Testis (tissue), 2 donors: ENCODE measurements at regions not wholly inside any gene's neighbourhood (a gene's known extent, or its start where the extent isn't known, plus 50 kb on each side); places are given as distances from the start of the nearest gene placed in this dataset.

ENCODE experiments used
- DNase-seq: peaks from one replicate; pipeline ENCODE4 v3.0.0-alpha.2; 2019
- H3K27ac ChIP-seq, 2 donors: fragments of 200-600 bp; sonication (generic); one replicate each; pipeline ENCODE4 v1.5.1; 2019
- H3K27me3 ChIP-seq: fragments of 200-600 bp; sonication (generic); one replicate; pipeline ENCODE4 v1.5.1; 2019
- H3K36me3 ChIP-seq: fragments of 200-600 bp; sonication (generic); one replicate; pipeline ENCODE4 v1.5.1; 2017; ENCODE audit warnings: low read depth; ENCODE audit errors: missing control alignments
- H3K4me1 ChIP-seq: fragments of 200-600 bp; sonication (generic); one replicate; pipeline ENCODE4 v1.5.1; 2019
- H3K4me3 ChIP-seq, 2 donors: fragments of 200-600 bp; sonication (generic); one replicate each; pipeline ENCODE4 v1.5.1; 2017 to 2019
- H3K9me3 ChIP-seq: fragments of 200-600 bp; sonication (generic); one replicate; pipeline ENCODE4 v1.5.1; 2017
- CTCF ChIP-seq, 3 experiments: fragments of 450-650 bp in 2 of 3; fragments of 200-600 bp in 1 of 3; sonication (generic) in 1 of 3; IDR thresholded peaks; one replicate each; pipeline ENCODE4 v1.5.1; 2016 to 2019; ENCODE audit warnings: antibody characterized with exemption in 3 of 3, mild to moderate bottlenecking in 2 of 3, moderate library complexity in 1 of 3
- POLR2A ChIP-seq: fragments of 450-650 bp; IDR thresholded peaks from one replicate; pipeline ENCODE4 v1.6.1; 2017; ENCODE audit warnings: antibody characterized with exemption, mild to moderate bottlenecking, moderate library complexity
- WGBS, 2 donors: methylation state at CpG; one replicate each; pipeline ENCODE4 v1.1.5; 2018; 5-methylcytosine and 5-hydroxymethylcytosine counted together
- intact Hi-C: fragments of 100-400 bp; cut with DNase I; formaldehyde crosslinking; loops from one replicate; pipeline ENCODE4 v1.15.1; 2023; ENCODE audit warnings: low total_unique reads

- Histone ChIP-seq H3K36me3 (no peaks in the 10 kb centered on the region), H3K4me1 (no peaks in the 10 kb centered on the region), H3K27ac (no peak overlapping the region), H3K9me3 (no peaks in the 10 kb centered on the region), H3K4me3 (no peak overlapping the region), H3K27me3 (no peaks in the 10 kb centered on the region)
- intact Hi-C loops: no loop called here
- DNase-seq: no peak
- TF ChIP-seq CTCF (IDR thresholded peaks at IDR 0.05): no peak
- TF ChIP-seq POLR2A: no peak
- WGBS, 2 donors: 88 to 94% methylated on average over 4 of the region's 4 CpGs
Observed at GRCh38 chr2:59093571-59093970, 852.4 kb upstream of the FANCL start.

DNA sequence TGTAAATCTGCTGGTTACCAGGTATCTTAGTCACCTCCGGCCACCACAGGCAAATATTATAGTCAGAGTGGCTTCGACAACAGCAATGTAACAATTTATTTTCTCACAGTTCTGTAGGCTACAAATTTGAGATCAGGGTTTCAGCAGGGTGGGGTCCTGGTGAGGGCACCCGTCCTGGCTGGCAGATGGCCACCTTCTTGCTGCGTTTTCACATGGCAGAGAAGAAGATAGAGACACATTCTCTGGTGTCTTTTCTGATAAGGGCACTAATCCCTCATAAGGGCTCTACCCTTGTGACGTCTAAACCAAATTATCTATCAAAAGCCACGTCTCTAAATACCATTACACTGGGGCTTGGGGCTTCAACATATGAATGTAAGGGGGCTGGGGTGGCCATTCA is 843.2 kb upstream of the FANCL start:
- no peak for TF ChIP-seq CTCF (IDR thresholded peaks at IDR 0.05)
- no peak for TF ChIP-seq POLR2A
- Histone ChIP-seq H3K9me3 (no peaks in the 10 kb centered on the region), H3K4me1 (no peaks in the 10 kb centered on the region), H3K4me3 (no peak overlapping the region), H3K27me3 (no peaks in the 10 kb centered on the region), H3K36me3 (no peaks in the 10 kb centered on the region), H3K27ac (no peak overlapping the region)
- intact Hi-C loops: no loop called here
- WGBS, 2 donors: 56 to 61% methylated on average over 6 of the region's 6 CpGs
- DNase-seq: no peak

DNA sequence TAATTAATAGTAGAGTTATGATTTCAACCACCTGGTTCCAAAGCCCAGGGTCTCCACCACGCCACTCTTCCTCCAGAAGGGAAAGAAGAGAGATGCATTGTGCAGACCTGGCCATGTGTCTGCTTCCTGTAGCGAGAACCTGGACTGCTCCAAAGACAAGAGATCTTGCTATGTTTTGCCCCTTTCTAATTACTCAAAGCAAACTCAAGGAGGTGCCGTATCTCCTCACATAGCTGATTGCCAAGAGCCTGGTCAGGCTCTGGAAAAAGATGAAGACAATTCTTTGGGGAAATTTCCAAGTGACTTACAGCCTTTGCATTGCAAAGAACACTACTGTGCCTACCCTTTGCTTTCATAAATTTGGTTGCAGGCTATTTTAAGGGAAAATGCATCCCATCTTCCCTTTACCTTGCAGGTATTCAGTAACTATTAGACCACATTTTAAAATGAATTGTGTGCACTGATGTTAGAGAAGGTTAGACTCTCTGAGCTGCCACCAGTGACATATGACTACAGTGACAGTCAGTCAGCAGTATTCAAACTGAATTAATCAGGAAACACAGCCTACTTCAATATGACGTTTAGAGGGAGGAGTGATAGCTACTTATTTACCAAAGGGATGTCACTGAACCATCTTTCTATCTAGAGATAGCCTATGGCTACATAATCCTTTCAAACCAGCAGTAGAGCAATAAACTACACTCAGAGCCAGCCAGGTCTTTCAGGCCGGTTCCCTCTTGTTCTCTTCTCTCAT is 842.1 kb upstream of the FANCL start:
- intact Hi-C loops: no loop called here
- H3K4me1 ChIP-seq: no peaks in the 10 kb centered on the region
- 74 to 84% methylated on average over 5 of the region's 5 CpGs for WGBS, 2 donors
- TF ChIP-seq CTCF (IDR thresholded peaks at IDR 0.05) (no peak), POLR2A (no peak)
- no peaks in the 10 kb centered on the region for H3K9me3 ChIP-seq
- no peak for DNase-seq
- no peak overlapping the region for H3K27ac ChIP-seq
- no peaks in the 10 kb centered on the region for H3K36me3 ChIP-seq
- H3K27me3 ChIP-seq: no peaks in the 10 kb centered on the region
- no peak overlapping the region for H3K4me3 ChIP-seq

- Histone ChIP-seq H3K4me3 (no peak overlapping the region), H3K36me3 (no peaks in the 10 kb centered on the region), H3K9me3 (no peaks in the 10 kb centered on the region), H3K4me1 (no peaks in the 10 kb centered on the region), H3K27ac (no peak overlapping the region), H3K27me3 (no peaks in the 10 kb centered on the region)
- intact Hi-C loops: no loop called here
- no peak for TF ChIP-seq CTCF (IDR thresholded peaks at IDR 0.05)
- TF ChIP-seq POLR2A: no peak
- DNase-seq: no peak
- WGBS, 2 donors: 56 to 70% methylated on average over 5 of the region's 5 CpGs
Observed at GRCh38 chr2:59082657-59083056, 841.5 kb upstream of the FANCL start.
